Activated gamma-delta T cell (primary cell): ENCODE measurements at regions not wholly inside any gene's neighbourhood (a gene's known extent, or its start where the extent isn't known, plus 50 kb on each side); places are given as distances from the start of the nearest gene placed in this dataset.
"Not testable (repeated sequence)": the region's sequence is repeated elsewhere in the genome, so short reads cannot be mapped to it uniquely, and the experiment has no call there.

Experiments used
- DNase-seq: peaks from one replicate; lab custom pipeline; 2025; lab: John Stamatoyannopoulos, UW

GRCh38 chr3:48101301-48101650 is 85.1 kb upstream of the MAP4 start:
- not testable (repeated sequence) for DNase-seq

- DNase-seq, result no peak
Observed at GRCh38 chr3:48092270-48092669, 76.1 kb upstream of the MAP4 start.

GRCh38 chr3:48090166-48090939 is 74.1 kb upstream of the MAP4 start:
- DNase-seq, result no peak

DNA sequence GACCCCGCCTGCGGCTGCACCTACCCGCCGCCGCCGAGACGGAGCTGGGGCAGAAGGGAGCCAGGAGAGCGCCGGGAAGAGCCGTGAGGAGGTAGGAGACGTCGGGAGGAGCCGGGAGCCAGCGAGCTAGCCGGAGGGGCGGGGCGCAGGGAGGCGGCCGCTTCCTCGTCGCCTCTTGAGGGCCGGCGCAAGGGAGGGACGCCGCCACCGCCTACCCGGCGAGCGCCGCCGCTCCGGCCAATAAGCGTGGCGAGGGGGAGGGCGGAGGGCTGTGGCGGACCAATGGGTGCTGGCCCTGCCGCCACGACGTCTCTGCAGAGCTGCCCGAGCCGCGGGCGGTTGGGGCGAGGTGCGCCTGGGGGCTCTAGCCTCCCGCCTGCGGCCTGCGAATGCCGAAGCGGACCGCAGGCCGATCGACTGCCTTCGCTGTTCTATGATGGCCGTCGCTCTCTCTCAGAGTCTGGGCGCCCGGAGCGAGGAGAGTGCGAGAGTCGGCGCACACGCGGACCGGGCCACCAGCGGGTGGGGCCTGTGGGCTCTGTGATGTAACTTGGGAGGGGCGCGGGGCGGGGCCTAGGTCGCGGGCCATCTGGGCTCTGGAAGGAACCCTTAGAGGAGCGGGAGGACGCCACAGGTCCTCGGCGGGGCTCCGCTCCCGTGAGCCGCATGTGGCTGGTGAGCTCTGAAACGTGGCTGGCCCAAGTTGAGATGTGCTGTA is 72.7 kb upstream of the MAP4 start:
- DNase-seq, result peak; percentile 90

- no peak for DNase-seq
Observed at GRCh38 chr3:48088056-48088748, 72.0 kb upstream of the MAP4 start.

- DNase-seq, result no peak
Observed at GRCh38 chr3:48086705-48087104, 70.5 kb upstream of the MAP4 start.

GRCh38 chr3:48084929-48085328 is 68.7 kb upstream of the MAP4 start:
- no peak for DNase-seq

GRCh38 chr3:48084170-48084569 is 68.0 kb upstream of the MAP4 start:
- no peak for DNase-seq

GRCh38 chr3:48082580-48083184 is 66.5 kb upstream of the MAP4 start:
- no peak for DNase-seq

GRCh38 chr3:48077815-48078214 is 61.6 kb upstream of the MAP4 start:
- DNase-seq, result no peak

- DNase-seq, result no peak
Observed at GRCh38 chr3:48070030-48070429, 53.8 kb upstream of the MAP4 start.

DNA sequence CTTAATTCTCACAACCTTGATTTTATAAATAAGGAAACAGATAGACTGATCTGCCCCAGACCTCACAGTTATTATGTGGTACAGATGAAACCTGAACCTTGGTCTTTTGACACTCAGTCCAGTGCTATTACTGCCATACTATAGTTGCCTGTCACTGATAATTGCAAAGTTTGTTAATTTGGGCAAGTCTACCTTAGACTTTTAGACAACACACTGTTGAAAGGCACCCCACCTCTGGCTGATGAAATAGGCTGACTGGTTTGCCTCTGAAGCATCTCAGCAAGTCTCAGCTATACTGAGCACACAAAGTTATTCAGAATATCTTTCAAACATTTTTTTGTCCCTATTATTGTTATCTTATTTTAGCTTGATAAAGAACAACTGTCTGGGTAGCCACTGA is 53.1 kb upstream of the MAP4 start:
- no peak for DNase-seq

- no peak for DNase-seq
Observed at GRCh38 chr3:48068886-48069285, 52.7 kb upstream of the MAP4 start.

GRCh38 chr3:48068320-48068719 is 52.1 kb upstream of the MAP4 start:
- DNase-seq, result not testable (repeated sequence)

DNA sequence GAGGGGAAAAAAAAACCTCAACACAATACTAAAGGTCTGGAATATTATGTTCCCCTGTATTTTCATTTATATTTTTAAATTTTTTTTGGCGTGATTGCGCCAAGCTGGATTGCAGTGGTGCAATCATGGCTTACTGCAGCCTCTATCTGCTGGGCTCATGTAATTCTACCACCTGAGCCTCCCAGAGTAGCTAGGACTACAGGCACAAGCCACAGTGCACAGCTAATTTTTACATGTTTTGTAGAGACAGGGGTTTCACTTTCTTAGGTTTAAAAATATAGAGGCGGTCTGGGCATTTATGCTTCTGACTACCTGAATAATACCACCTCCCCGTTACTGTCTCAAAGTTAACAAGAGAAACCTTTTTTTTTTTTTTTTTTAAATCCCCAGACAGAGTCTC is 51.1 kb upstream of the MAP4 start:
- no peak for DNase-seq
